Smooth muscle cell (in vitro differentiated cells): ENCODE measurements at regions not wholly inside any gene's neighbourhood (a gene's known extent, or its start where the extent isn't known, plus 50 kb on each side); places are given as distances from the start of the nearest gene placed in this dataset.

Experiments
- DNase-seq: peaks from one replicate; lab custom pipeline; 2025; ENCODE audit not compliant: unreplicated experiment; lab: John Stamatoyannopoulos, UW
- H2AFZ ChIP-seq: fragments of 200-600 bp; sonication (generic); 2 replicates; pipeline ENCODE4 v1.6.0; 2016; ENCODE audit warnings: antibody characterized with exemption, low read depth, mild to moderate bottlenecking
- H3F3A ChIP-seq: fragments of 200-600 bp; sonication (generic); 2 replicates; pipeline ENCODE4 v1.6.0; 2017; ENCODE audit warnings: antibody characterized with exemption, low read depth
- H3K27ac ChIP-seq: fragments of 200-600 bp; sonication (generic); 2 replicates; pipeline ENCODE4 v1.5.1; 2016; ENCODE audit warnings: low read depth, mild to moderate bottlenecking
- H3K27me3 ChIP-seq: fragments of 200-600 bp; sonication (generic); 2 replicates; pipeline ENCODE4 v1.6.1; 2016; ENCODE audit warnings: low read depth, mild to moderate bottlenecking
- H3K36me3 ChIP-seq: fragments of 200-600 bp; sonication (generic); 2 replicates; pipeline ENCODE4 v1.5.1; 2016; ENCODE audit warnings: low read depth
- H3K4me1 ChIP-seq: fragments of 200-600 bp; sonication (generic); 2 replicates; pipeline ENCODE4 v1.5.1; 2016; ENCODE audit warnings: low read depth
- H3K4me2 ChIP-seq: fragments of 200-600 bp; sonication (generic); 2 replicates; pipeline ENCODE4 v1.6.0; 2016; ENCODE audit warnings: mild to moderate bottlenecking
- H3K4me3 ChIP-seq: fragments of 200-600 bp; sonication (generic); 2 replicates; pipeline ENCODE4 v1.5.1; 2016; ENCODE audit warnings: mild to moderate bottlenecking
- H3K79me2 ChIP-seq: fragments of 200-600 bp; sonication (generic); 2 replicates; pipeline ENCODE4 v1.6.0; 2016; ENCODE audit warnings: low read depth, mild to moderate bottlenecking
- H3K9ac ChIP-seq: fragments of 200-600 bp; sonication (generic); 2 replicates; pipeline ENCODE4 v1.6.0; 2016; ENCODE audit warnings: low read depth
- H3K9me3 ChIP-seq: fragments of 200-600 bp; sonication (generic); replicated peaks from 2 replicates; pipeline ENCODE4 v1.5.1; 2016; ENCODE audit warnings: low read depth
- H4K20me1 ChIP-seq: fragments of 200-600 bp; sonication (generic); 2 replicates; pipeline ENCODE4 v1.6.0; 2016; ENCODE audit warnings: low read depth
- CTCF ChIP-seq: fragments of 200-600 bp; sonication (generic); IDR thresholded peaks from 2 replicates; pipeline ENCODE4 v1.5.1; 2017; ENCODE audit warnings: borderline replicate concordance, mild to moderate bottlenecking, antibody characterized with exemption; ENCODE audit not compliant: insufficient read depth, poor library complexity, severe bottlenecking
- WGBS: methylation state at CpG from one replicate; pipeline ENCODE4 v1.1.7; 2016; ENCODE audit warnings: low lambda C conversion rate; 5-methylcytosine and 5-hydroxymethylcytosine counted together

- no peak for DNase-seq
- Histone ChIP-seq H3K9me3 (no peaks in the 10 kb centered on the region), H3K27me3 (no peaks in the 10 kb centered on the region), H3K27ac (no peak overlapping the region), H3K4me1 (no peaks in the 10 kb centered on the region), H2AFZ (no peak overlapping the region), H3K4me2 (no peak overlapping the region), H3K79me2 (no peaks in the 10 kb centered on the region), H4K20me1 (no peaks in the 10 kb centered on the region), H3K4me3 (no peak overlapping the region), H3K36me3 (no peaks in the 10 kb centered on the region), H3F3A (no peaks in the 10 kb centered on the region), H3K9ac (no peak overlapping the region)
- TF ChIP-seq CTCF = no peak
- 84% methylated on average over 3 of the region's 3 CpGs for WGBS
Measured at GRCh38 chr3:154701055-154701454, 271.1 kb upstream of the GPR149 start.

GRCh38 chr3:154690413-154690812 lies 260.4 kb upstream of the GPR149 start:
- Histone ChIP-seq H4K20me1 (no peaks in the 10 kb centered on the region), H2AFZ (no peak overlapping the region), H3K9ac (no peak overlapping the region), H3K4me2 (no peak overlapping the region), H3K4me3 (no peak overlapping the region), H3K4me1 (no peaks in the 10 kb centered on the region), H3F3A (no peaks in the 10 kb centered on the region), H3K27me3 (no peaks in the 10 kb centered on the region), H3K36me3 (no peaks in the 10 kb centered on the region), H3K79me2 (no peaks in the 10 kb centered on the region), H3K27ac (no peak overlapping the region), H3K9me3 (no peaks in the 10 kb centered on the region)
- no peak for DNase-seq
- no peak for TF ChIP-seq CTCF

- H3K4me1 ChIP-seq = no peaks in the 10 kb centered on the region
- H3K4me2 ChIP-seq = no peak overlapping the region
- H3K27me3 ChIP-seq = no peaks in the 10 kb centered on the region
- H4K20me1 ChIP-seq = no peaks in the 10 kb centered on the region
- no peak for TF ChIP-seq CTCF
- H3K36me3 ChIP-seq = no peaks in the 10 kb centered on the region
- no peak overlapping the region for H3K4me3 ChIP-seq
- DNase-seq = no peak
- H3K27ac ChIP-seq = no peak overlapping the region
- WGBS = 76% methylated on average over 6 of the region's 6 CpGs
- H3K9ac ChIP-seq = no peak overlapping the region
- H3K79me2 ChIP-seq = no peaks in the 10 kb centered on the region
- no peaks in the 10 kb centered on the region for H3K9me3 ChIP-seq
- no peak overlapping the region for H2AFZ ChIP-seq
- H3F3A ChIP-seq = no peaks in the 10 kb centered on the region
Measured at GRCh38 chr3:154684440-154684839, 254.4 kb upstream of the GPR149 start.

- H2AFZ ChIP-seq = no peak overlapping the region
- no peaks in the 10 kb centered on the region for H3F3A ChIP-seq
- no peaks in the 10 kb centered on the region for H3K79me2 ChIP-seq
- no peaks in the 10 kb centered on the region for H3K9me3 ChIP-seq
- H3K36me3 ChIP-seq = no peaks in the 10 kb centered on the region
- WGBS = 77% methylated on average over 3 of the region's 3 CpGs
- no peak overlapping the region for H3K4me3 ChIP-seq
- no peaks in the 10 kb centered on the region for H4K20me1 ChIP-seq
- no peaks in the 10 kb centered on the region for H3K27me3 ChIP-seq
- H3K4me2 ChIP-seq = no peak overlapping the region
- no peak overlapping the region for H3K27ac ChIP-seq
- no peak overlapping the region for H3K9ac ChIP-seq
- TF ChIP-seq CTCF = no peak
- DNase-seq = no peak
- H3K4me1 ChIP-seq = no peaks in the 10 kb centered on the region
Measured at GRCh38 chr3:154684021-154684420, 254.0 kb upstream of the GPR149 start.
